ENCODE measurements at regions not wholly inside any gene's neighbourhood (a gene's known extent, or its start where the extent isn't known, plus 50 kb on each side); places are given as distances from the start of the nearest gene placed in this dataset.
A peak's percentile ranks its signal among the peaks of the same experiment; 100 is the strongest.

- Histone ChIP-seq H3K4me3 (ENCODE audit: low read length) (no peak overlapping the region), H3K9me3 (replicated peaks; ENCODE audit: low read length) (no peaks in the 10 kb centered on the region), H3K9ac (ENCODE audit: low read depth, low read length) (peak overlapping the region; percentile 64), H3K36me3 (ENCODE audit: insufficient read depth, low read length) (no peaks in the 10 kb centered on the region), H3K4me1 (ENCODE audit: control insufficient read depth, insufficient read depth, low read length) (peaks cover 25% of the 10 kb centered on the region), H3K4me2 (ENCODE audit: low read length) (peak overlapping the region; percentile 47), H3K27me3 (ENCODE audit: control insufficient read depth, insufficient read depth, low read length) (no peaks in the 10 kb centered on the region)
Measured at GRCh38 chr4:26032142-26032541, 118.1 kb downstream of the SMIM20 start.

DNA sequence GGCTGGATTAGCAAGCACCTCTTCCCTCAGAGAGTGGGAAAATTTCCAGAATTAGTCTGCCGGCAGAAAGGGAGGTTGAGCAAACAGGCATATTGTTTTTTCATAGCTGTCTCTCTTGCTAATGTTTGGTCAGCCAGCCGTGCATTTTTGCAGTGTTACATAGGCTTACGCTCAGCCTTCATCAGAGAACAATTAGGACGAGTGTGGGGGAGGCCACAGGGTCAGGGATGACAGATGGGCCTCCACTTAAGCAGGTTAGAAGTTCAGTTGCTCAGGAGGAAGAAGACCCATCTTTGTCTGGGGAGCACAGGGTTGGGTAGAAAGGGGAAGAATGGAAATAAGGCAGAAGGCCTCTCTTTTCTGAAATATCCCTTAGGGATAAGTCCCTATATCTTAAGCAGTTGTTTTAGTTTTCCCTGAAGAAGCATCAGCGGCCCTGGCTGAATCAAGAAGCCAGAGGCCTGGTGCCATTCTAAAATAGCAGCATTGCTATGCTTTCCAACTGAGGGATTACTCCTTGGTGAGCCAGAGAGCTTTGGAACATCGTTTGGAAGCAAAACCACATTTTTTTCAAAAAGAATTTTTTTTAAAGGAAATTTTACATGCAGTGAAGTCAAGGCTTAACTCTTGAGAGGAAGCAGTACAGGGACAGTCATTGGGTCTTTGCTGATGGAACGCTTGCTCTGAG is 118.8 kb downstream of the SMIM20 start:
- Histone ChIP-seq H3K9me3 (replicated peaks; ENCODE audit: low read length) (no peaks in the 10 kb centered on the region), H3K27me3 (ENCODE audit: control insufficient read depth, insufficient read depth, low read length) (no peaks in the 10 kb centered on the region), H3K4me3 (ENCODE audit: low read length) (no peak overlapping the region), H3K9ac (ENCODE audit: low read depth, low read length) (peak overlapping the region; percentile 64), H3K4me2 (ENCODE audit: low read length) (peak overlapping the region; percentile 47), H3K4me1 (ENCODE audit: control insufficient read depth, insufficient read depth, low read length) (peaks cover 25% of the 10 kb centered on the region), H3K36me3 (ENCODE audit: insufficient read depth, low read length) (no peaks in the 10 kb centered on the region)

GRCh38 chr4:26033389-26033788 is 119.4 kb downstream of the SMIM20 start:
- H3K4me2 ChIP-seq (ENCODE audit: low read length), result no peak overlapping the region
- no peaks in the 10 kb centered on the region for H3K9me3 ChIP-seq (replicated peaks; ENCODE audit: low read length)
- H3K4me1 ChIP-seq (ENCODE audit: control insufficient read depth, insufficient read depth, low read length), result peaks cover 25% of the 10 kb centered on the region
- no peaks in the 10 kb centered on the region for H3K27me3 ChIP-seq (ENCODE audit: control insufficient read depth, insufficient read depth, low read length)
- peak overlapping the region; percentile 64 for H3K9ac ChIP-seq (ENCODE audit: low read depth, low read length)
- no peak overlapping the region for H3K4me3 ChIP-seq (ENCODE audit: low read length)
- no peaks in the 10 kb centered on the region for H3K36me3 ChIP-seq (ENCODE audit: insufficient read depth, low read length)

GRCh38 chr4:26034849-26035248 is 120.8 kb downstream of the SMIM20 start:
- Histone ChIP-seq H3K4me3 (ENCODE audit: low read length) (no peak overlapping the region), H3K36me3 (ENCODE audit: insufficient read depth, low read length) (no peaks in the 10 kb centered on the region), H3K9me3 (replicated peaks; ENCODE audit: low read length) (no peaks in the 10 kb centered on the region), H3K4me2 (ENCODE audit: low read length) (no peak overlapping the region), H3K4me1 (ENCODE audit: control insufficient read depth, insufficient read depth, low read length) (peaks cover 25% of the 10 kb centered on the region), H3K9ac (ENCODE audit: low read depth, low read length) (no peak overlapping the region), H3K27me3 (ENCODE audit: control insufficient read depth, insufficient read depth, low read length) (no peaks in the 10 kb centered on the region)

GRCh38 chr4:26035921-26036320 is 121.9 kb downstream of the SMIM20 start:
- no peak overlapping the region for H3K4me2 ChIP-seq (ENCODE audit: low read length)
- H3K4me3 ChIP-seq (ENCODE audit: low read length), result no peak overlapping the region
- peaks cover 25% of the 10 kb centered on the region for H3K4me1 ChIP-seq (ENCODE audit: control insufficient read depth, insufficient read depth, low read length)

GRCh38 chr4:26039639-26040359 is 125.8 kb downstream of the SMIM20 start:
- H3K4me3 ChIP-seq (ENCODE audit: low read length), result no peak overlapping the region
- no peak overlapping the region for H3K4me2 ChIP-seq (ENCODE audit: low read length)
- H3K27me3 ChIP-seq (ENCODE audit: control insufficient read depth, insufficient read depth, low read length), result no peaks in the 10 kb centered on the region
- H3K36me3 ChIP-seq (ENCODE audit: insufficient read depth, low read length), result no peaks in the 10 kb centered on the region
- no peaks in the 10 kb centered on the region for H3K4me1 ChIP-seq (ENCODE audit: control insufficient read depth, insufficient read depth, low read length)
- no peak overlapping the region for H3K9ac ChIP-seq (ENCODE audit: low read depth, low read length)
- H3K9me3 ChIP-seq (replicated peaks; ENCODE audit: low read length), result no peaks in the 10 kb centered on the region

More at GRCh38 chr4:26035921-26036320, 121.9 kb downstream of the SMIM20 start:
- Histone ChIP-seq H3K9me3 (replicated peaks; ENCODE audit: low read length) (no peaks in the 10 kb centered on the region), H3K27me3 (ENCODE audit: control insufficient read depth, insufficient read depth, low read length) (no peaks in the 10 kb centered on the region), H3K9ac (ENCODE audit: low read depth, low read length) (no peak overlapping the region), H3K36me3 (ENCODE audit: insufficient read depth, low read length) (no peaks in the 10 kb centered on the region)

GRCh38 chr4:26044524-26044923 is 130.5 kb downstream of the SMIM20 start:
- H3K27me3 ChIP-seq (ENCODE audit: control insufficient read depth, insufficient read depth, low read length), result no peaks in the 10 kb centered on the region
- no peak overlapping the region for H3K4me3 ChIP-seq (ENCODE audit: low read length)
- H3K4me2 ChIP-seq (ENCODE audit: low read length), result no peak overlapping the region
- no peak overlapping the region for H3K9ac ChIP-seq (ENCODE audit: low read depth, low read length)
- H3K36me3 ChIP-seq (ENCODE audit: insufficient read depth, low read length), result no peaks in the 10 kb centered on the region
- H3K9me3 ChIP-seq (replicated peaks; ENCODE audit: low read length), result no peaks in the 10 kb centered on the region
- H3K4me1 ChIP-seq (ENCODE audit: control insufficient read depth, insufficient read depth, low read length), result peaks cover 17% of the 10 kb centered on the region

- peaks cover 18% of the 10 kb centered on the region for H3K4me1 ChIP-seq (ENCODE audit: control insufficient read depth, insufficient read depth, low read length)
- no peak overlapping the region for H3K9ac ChIP-seq (ENCODE audit: low read depth, low read length)
- H3K36me3 ChIP-seq (ENCODE audit: insufficient read depth, low read length), result no peaks in the 10 kb centered on the region
- no peaks in the 10 kb centered on the region for H3K27me3 ChIP-seq (ENCODE audit: control insufficient read depth, insufficient read depth, low read length)
- no peak overlapping the region for H3K4me2 ChIP-seq (ENCODE audit: low read length)
- H3K4me3 ChIP-seq (ENCODE audit: low read length), result no peak overlapping the region
- no peaks in the 10 kb centered on the region for H3K9me3 ChIP-seq (replicated peaks; ENCODE audit: low read length)
Measured at GRCh38 chr4:26044983-26045382, 131.0 kb downstream of the SMIM20 start.

DNA sequence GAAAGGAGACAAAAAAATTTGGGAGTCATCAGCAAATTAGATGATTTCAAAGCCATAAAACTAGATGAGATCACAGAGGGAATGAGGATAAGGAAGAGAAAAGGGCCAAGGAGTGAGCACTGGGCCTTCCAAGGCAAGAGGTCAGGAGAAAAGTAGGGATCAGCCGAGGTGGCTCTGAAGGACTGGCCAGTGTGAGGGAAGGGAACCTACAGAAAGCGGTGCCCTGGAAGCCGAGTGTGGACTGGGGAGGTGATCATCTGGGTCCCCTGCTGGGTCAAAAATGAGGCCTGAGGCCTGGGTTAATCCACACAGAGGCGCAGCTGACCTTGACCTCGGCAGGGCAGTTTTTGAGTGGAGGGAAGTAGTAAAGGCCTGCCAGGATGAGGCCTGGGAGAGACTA is 133.8 kb downstream of the SMIM20 start:
- Histone ChIP-seq H3K9ac (ENCODE audit: low read depth, low read length) (no peak overlapping the region), H3K27me3 (ENCODE audit: control insufficient read depth, insufficient read depth, low read length) (no peaks in the 10 kb centered on the region), H3K4me1 (ENCODE audit: control insufficient read depth, insufficient read depth, low read length) (peaks cover 18% of the 10 kb centered on the region), H3K4me2 (ENCODE audit: low read length) (no peak overlapping the region), H3K36me3 (ENCODE audit: insufficient read depth, low read length) (no peaks in the 10 kb centered on the region), H3K9me3 (replicated peaks; ENCODE audit: low read length) (no peaks in the 10 kb centered on the region), H3K4me3 (ENCODE audit: low read length) (no peak overlapping the region)

DNA sequence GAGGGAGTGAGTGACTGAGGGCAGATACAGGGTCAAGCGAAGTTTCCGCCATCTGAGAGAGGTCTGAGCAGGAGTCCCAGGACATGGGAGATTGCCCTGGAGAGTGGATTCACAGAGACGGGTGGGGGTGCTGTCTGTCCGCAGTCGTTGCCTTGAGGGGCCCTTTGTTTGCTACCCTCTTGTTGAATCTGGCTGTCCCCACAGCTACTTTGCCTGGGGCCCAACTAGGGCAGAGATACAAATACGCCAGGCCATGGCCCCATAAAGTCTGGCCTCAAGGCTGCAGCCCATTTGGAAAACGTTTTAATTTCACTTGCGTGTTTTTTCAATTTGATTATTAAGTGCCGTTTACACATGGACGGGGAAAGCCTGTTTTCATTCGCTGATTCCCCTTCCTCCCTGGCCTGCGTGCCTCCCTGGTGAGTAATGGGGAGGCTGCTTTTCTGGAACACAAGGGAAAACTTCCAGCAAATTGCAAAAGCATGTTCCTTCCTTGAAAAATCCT is 134.4 kb downstream of the SMIM20 start:
- H3K9me3 ChIP-seq (replicated peaks; ENCODE audit: low read length), result no peaks in the 10 kb centered on the region
- H3K36me3 ChIP-seq (ENCODE audit: insufficient read depth, low read length), result no peaks in the 10 kb centered on the region
- H3K27me3 ChIP-seq (ENCODE audit: control insufficient read depth, insufficient read depth, low read length), result no peaks in the 10 kb centered on the region
- peak overlapping the region; percentile 35 for H3K4me3 ChIP-seq (ENCODE audit: low read length)
- H3K4me2 ChIP-seq (ENCODE audit: low read length), result peak overlapping the region; percentile 68
- H3K9ac ChIP-seq (ENCODE audit: low read depth, low read length), result peak overlapping the region; percentile 72
- H3K4me1 ChIP-seq (ENCODE audit: control insufficient read depth, insufficient read depth, low read length), result peaks cover 18% of the 10 kb centered on the region

GRCh38 chr4:26048950-26049349 is 134.9 kb downstream of the SMIM20 start:
- peaks cover 18% of the 10 kb centered on the region for H3K4me1 ChIP-seq (ENCODE audit: control insufficient read depth, insufficient read depth, low read length)
- no peaks in the 10 kb centered on the region for H3K27me3 ChIP-seq (ENCODE audit: control insufficient read depth, insufficient read depth, low read length)
- no peaks in the 10 kb centered on the region for H3K36me3 ChIP-seq (ENCODE audit: insufficient read depth, low read length)
- H3K4me3 ChIP-seq (ENCODE audit: low read length), result peak overlapping the region; percentile 26
- no peaks in the 10 kb centered on the region for H3K9me3 ChIP-seq (replicated peaks; ENCODE audit: low read length)
- peak overlapping the region; percentile 68 for H3K4me2 ChIP-seq (ENCODE audit: low read length)
- peak overlapping the region; percentile 72 for H3K9ac ChIP-seq (ENCODE audit: low read depth, low read length)

All from skeletal muscle satellite cell (primary cell).